ENCODE measurements at regions not wholly inside any gene's neighbourhood (a gene's known extent, or its start where the extent isn't known, plus 50 kb on each side); places are given as distances from the start of the nearest gene placed in this dataset.

- no peak for TF ChIP-seq MYC (IDR thresholded peaks at IDR 0.05; ENCODE audit: low read depth, low read length)
- no peak for TF ChIP-seq CTCF (IDR thresholded peaks at IDR 0.05; ENCODE audit: extremely low read depth in 1 of 2, insufficient read depth in 1 of 2, low read depth in 1 of 2, low read length in 2 of 2)
- TF ChIP-seq POLR2A (IDR thresholded peaks at IDR 0.05; ENCODE audit: low read depth, low read length) = no peak
- no peak for TF ChIP-seq POLR2AphosphoS5 (IDR thresholded peaks at IDR 0.05; ENCODE audit: insufficient read depth, low read depth, low read length)
- no peak for TF ChIP-seq FOS (IDR thresholded peaks at IDR 0.05; ENCODE audit: borderline replicate concordance, insufficient read depth, low read length)
- TF ChIP-seq EZH2 (IDR thresholded peaks at IDR 0.05; ENCODE audit: borderline replicate concordance, low read depth, low read length, severe bottlenecking) = no peak
- TF ChIP-seq GATA2 (IDR thresholded peaks at IDR 0.05; ENCODE audit: insufficient read depth, insufficient read length, low read depth, low read length) = no peak
- TF ChIP-seq MAX (IDR thresholded peaks at IDR 0.05; ENCODE audit: insufficient read depth, insufficient read length) = no peak
- TF ChIP-seq JUN (IDR thresholded peaks at IDR 0.05; ENCODE audit: borderline replicate concordance, insufficient read depth, insufficient read length, low read depth) = no peak
These were observed 961.3 kb upstream of the CELF4 start for GRCh38 chr18:38526922-38527321.

Data from endothelial cell of umbilical vein (primary cell).